NCI-H748 (cell line): ENCODE measurements at regions not wholly inside any gene's neighbourhood (a gene's known extent, or its start where the extent isn't known, plus 50 kb on each side); places are given as distances from the start of the nearest gene placed in this dataset.
"Not testable (repeated sequence)": the region's sequence is repeated elsewhere in the genome, so short reads cannot be mapped to it uniquely, and the experiment has no call there.

Experiments used
- DNase-seq: peaks from one replicate; lab custom pipeline; 2025; ENCODE audit not compliant: unreplicated experiment; lab: John Stamatoyannopoulos, UW

GRCh38 chr2:47653902-47654789 lies 83.4 kb upstream of the KCNK12 start:
- DNase-seq, result peak; percentile 80

- no peak for DNase-seq
These were observed 82.3 kb upstream of the KCNK12 start for GRCh38 chr2:47653036-47653435.

- DNase-seq, result peak; percentile 6
These were observed 81.4 kb upstream of the KCNK12 start for GRCh38 chr2:47652061-47652690.

GRCh38 chr2:47651296-47651695 lies 80.5 kb upstream of the KCNK12 start:
- peak; percentile 80 for DNase-seq

GRCh38 chr2:47650001-47650535 lies 79.3 kb upstream of the KCNK12 start:
- DNase-seq, result peak; percentile 16

- no peak for DNase-seq
These were observed 74.5 kb upstream of the KCNK12 start for GRCh38 chr2:47645246-47645645.

GRCh38 chr2:47644351-47644750 lies 73.6 kb upstream of the KCNK12 start:
- DNase-seq, result no peak

GRCh38 chr2:47641366-47641765 lies 70.6 kb upstream of the KCNK12 start:
- DNase-seq, result no peak

- no peak for DNase-seq
These were observed 69.6 kb upstream of the KCNK12 start for GRCh38 chr2:47640356-47640755.

- no peak for DNase-seq
These were observed 68.7 kb upstream of the KCNK12 start for GRCh38 chr2:47639467-47639866.

- DNase-seq, result no peak
These were observed 67.6 kb upstream of the KCNK12 start for GRCh38 chr2:47638430-47638829.

GRCh38 chr2:47636596-47637264 lies 65.9 kb upstream of the KCNK12 start:
- DNase-seq, result no peak

GRCh38 chr2:47636176-47636575 lies 65.4 kb upstream of the KCNK12 start:
- DNase-seq, result no peak

GRCh38 chr2:47632754-47633153 lies 62.0 kb upstream of the KCNK12 start:
- DNase-seq, result no peak

GRCh38 chr2:47631792-47632398 lies 61.1 kb upstream of the KCNK12 start:
- no peak for DNase-seq

- no peak for DNase-seq
These were observed 60.5 kb upstream of the KCNK12 start for GRCh38 chr2:47631306-47631705.

GRCh38 chr2:47629501-47630460 lies 59.0 kb upstream of the KCNK12 start:
- DNase-seq, result no peak

- DNase-seq, result no peak
These were observed 58.1 kb upstream of the KCNK12 start for GRCh38 chr2:47628904-47629303.

- DNase-seq, result no peak
These were observed 55.9 kb upstream of the KCNK12 start for GRCh38 chr2:47626664-47627063.

GRCh38 chr2:47623140-47623539 lies 52.4 kb upstream of the KCNK12 start:
- not testable (repeated sequence) for DNase-seq
